ENCODE measurements at regions not wholly inside any gene's neighbourhood (a gene's known extent, or its start where the extent isn't known, plus 50 kb on each side); places are given as distances from the start of the nearest gene placed in this dataset.
"Not testable (repeated sequence)": the region's sequence is repeated elsewhere in the genome, so short reads cannot be mapped to it uniquely, and the experiment has no call there.

GRCh38 chr2:90076311-90076710 is 1384.8 kb downstream of the RPIA start:
- no peak for DNase-seq (ENCODE audit: low spot score)

DNA sequence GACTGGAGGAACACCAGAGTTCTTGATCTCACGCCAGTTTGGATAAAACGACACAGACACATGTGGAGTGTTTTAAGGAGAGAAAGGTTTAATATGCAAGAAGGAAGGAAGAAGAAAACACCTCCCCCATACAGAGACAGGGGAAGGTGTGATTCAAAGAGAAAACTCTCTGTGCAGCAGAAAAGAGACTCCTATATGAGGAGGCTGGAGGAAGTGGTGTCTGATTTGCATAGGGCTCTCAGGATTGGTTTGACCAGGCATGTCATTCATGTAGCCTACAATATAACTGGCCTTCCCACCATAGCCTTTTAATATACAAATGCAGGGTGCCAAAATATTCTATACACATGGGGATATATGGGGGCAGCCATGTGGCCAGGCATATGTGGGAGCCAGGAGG is 1386.5 kb downstream of the RPIA start:
- DNase-seq (ENCODE audit: low spot score): no peak

- DNase-seq (ENCODE audit: low spot score): no peak
Measured at GRCh38 chr2:90079374-90079773, 1387.9 kb downstream of the RPIA start.

GRCh38 chr2:90087792-90088191 is 1396.3 kb downstream of the RPIA start:
- not testable (repeated sequence) for DNase-seq (ENCODE audit: low spot score)

- DNase-seq (ENCODE audit: low spot score): not testable (repeated sequence)
Measured at GRCh38 chr2:90093571-90094270, 1402.2 kb downstream of the RPIA start.

- DNase-seq (ENCODE audit: low spot score): not testable (repeated sequence)
Measured at GRCh38 chr2:90097617-90098016, 1406.1 kb downstream of the RPIA start.

DNA sequence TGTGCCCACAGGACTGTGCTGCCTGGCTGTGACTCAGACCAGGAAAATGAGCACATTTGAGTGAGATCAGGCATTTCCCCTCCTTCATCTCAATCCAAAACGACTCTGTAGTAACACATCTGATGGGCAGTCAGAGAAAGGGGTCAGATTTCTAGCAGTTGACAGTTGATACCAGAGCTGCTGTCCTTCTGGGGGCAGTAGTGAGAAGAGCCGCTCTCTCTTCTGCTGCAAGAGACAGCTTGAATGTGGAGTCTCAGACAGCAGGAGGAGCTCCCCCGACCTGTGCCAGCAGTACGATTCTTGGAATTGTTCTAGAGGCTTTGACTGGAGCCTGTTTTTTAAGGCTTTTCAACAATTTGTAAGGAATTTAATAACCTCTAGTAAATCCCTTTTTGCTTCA is 1413.7 kb downstream of the RPIA start:
- not testable (repeated sequence) for DNase-seq (ENCODE audit: low spot score)

DNA sequence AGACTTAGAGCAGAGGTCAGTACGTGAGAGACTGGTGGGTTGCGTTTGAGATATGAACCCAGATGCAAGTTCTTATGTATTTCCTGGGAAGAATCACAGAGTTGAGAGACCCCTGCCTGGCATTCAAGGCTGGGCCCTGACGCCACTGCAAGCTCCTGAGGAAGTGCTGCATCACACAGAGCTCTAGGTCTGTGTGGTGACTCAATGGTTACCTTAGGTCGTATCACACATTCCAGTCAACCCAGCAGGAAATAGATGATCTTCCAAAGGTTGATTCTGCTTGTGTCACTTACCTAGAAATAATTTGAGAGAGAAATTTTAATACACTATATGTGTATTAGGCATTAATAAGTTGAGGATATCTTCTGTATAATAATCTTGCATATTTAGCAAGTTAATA is 1431.9 kb downstream of the RPIA start:
- not testable (repeated sequence) for DNase-seq (ENCODE audit: low spot score)

DNA sequence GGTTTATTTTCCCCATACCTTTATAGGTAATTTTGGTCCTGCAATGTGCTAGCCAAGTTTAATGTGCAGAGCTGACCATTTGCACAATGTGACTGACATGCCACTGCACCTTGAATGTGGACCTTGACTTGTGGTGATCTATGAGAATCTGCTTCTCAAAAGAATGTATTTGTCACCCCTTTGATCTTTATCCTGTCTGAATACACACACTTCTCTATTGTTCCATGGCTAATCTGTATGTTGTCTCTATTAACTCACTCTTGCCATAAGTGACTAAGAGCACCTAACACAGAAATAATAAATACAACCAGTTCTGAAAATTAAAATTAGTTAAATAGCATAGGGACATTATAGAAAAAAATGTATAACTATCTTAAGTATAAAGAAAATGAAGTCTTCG is 1447.6 kb downstream of the RPIA start:
- DNase-seq (ENCODE audit: low spot score): not testable (repeated sequence)

GRCh38 chr2:90141558-90141957 is 1450.1 kb downstream of the RPIA start:
- not testable (repeated sequence) for DNase-seq (ENCODE audit: low spot score)

DNA sequence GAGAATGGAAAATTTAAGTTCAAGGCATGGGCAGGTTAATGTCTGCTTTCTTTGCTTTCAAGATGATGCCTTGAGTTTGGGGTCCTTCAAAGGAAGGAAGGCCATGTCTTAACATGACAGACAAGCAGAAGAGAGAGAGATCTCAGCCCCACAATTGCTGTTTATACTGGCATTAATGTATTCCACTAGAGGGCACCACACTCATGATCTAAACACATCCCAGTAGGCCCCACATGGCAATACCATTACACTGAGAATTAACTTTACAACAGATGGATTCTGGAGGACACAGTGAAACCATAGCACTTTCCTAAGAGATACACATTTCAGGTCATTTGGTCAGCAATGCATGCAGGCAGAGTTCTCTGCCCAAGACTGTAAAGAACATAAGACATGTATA is 1460.3 kb downstream of the RPIA start:
- not testable (repeated sequence) for DNase-seq (ENCODE audit: low spot score)

DNA sequence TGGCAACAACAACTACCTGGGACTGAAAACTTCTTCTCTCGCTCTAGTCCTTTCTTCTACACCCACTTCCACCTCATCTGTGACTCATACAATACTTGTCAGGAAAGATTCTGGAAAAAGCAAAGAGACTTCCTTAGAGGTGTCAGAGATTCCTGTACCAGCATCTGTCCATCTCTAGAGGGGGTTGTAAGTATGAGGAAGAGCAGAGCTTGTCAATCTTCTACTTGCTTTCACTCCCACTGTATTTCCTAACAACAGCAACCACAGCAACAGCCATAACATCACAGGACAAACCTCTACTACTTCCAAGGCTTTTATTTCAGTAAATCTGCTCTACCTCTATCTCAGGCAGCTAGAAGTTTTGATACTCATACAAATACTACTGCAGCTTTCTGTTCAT is 1479.5 kb downstream of the RPIA start:
- not testable (repeated sequence) for DNase-seq (ENCODE audit: low spot score)

- DNase-seq (ENCODE audit: low spot score): not testable (repeated sequence)
Measured at GRCh38 chr2:90173081-90173480, 1481.6 kb downstream of the RPIA start.

DNA sequence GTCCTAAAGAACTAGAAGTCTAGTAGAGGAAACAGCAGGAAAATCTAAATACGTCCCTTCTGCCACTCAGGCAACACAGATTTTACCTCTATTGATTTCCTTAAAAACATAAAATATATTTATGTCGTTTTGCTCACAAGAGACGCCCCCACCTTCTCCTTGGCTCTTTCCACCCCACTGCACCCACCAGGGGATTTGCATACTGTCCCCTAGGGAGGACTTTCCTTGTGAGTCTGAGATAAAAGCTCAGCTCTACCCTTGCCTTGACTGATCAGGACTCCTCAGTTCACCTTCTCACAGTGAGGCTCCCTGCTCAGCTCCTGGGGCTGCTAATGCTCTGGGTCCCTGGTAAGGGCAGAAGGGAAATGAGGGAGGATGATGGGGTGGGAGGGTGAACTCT is 1488.1 kb downstream of the RPIA start:
- not testable (repeated sequence) for DNase-seq (ENCODE audit: low spot score)

DNA sequence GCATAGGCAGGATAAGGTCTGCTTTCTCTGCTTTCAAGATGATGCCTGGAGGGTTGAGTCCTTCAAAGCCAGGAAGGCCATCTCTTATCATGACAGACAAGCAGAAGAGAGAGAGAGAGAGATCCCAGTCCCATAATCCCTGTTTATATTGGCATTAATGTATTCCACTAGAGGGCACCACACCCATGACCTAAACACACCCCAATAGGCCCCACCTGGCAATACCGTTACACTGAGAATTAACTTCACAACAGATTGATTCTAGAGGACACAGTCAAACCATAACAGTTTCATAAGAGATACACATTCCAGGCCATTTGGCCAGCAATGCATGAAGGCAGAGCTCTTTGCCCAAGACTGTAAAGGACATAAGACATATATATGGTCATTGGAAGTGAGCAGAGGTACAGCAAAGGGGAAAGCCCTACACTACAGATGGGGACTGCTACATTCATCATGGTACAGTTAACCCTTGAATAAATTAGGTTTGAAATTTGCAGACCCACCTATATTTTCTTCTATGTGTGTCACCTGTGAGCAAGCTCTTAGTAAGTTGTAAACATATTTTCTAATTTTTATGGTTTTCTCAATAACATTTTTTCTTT is 1516.1 kb downstream of the RPIA start:
- DNase-seq (ENCODE audit: low spot score): no peak

DNA sequence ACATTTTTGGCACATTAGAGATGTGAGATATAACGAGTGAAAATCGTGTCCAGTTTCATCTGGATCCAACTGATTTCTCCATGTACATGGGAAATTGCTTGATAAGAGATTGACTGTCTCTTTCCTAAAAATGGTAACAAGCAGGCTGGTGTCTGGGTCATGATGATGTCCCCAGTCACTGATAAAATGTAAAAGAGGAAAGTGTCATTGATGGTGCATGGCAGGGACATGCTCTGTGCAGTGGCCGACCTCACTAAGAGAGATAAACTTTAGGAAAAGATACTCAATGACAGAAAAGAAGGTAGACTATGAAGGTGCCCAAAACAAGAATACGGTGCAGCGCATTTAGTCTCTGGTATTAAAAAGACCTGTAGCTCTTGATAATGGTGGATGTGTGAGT is 1517.5 kb downstream of the RPIA start:
- DNase-seq (ENCODE audit: low spot score): no peak

DNA sequence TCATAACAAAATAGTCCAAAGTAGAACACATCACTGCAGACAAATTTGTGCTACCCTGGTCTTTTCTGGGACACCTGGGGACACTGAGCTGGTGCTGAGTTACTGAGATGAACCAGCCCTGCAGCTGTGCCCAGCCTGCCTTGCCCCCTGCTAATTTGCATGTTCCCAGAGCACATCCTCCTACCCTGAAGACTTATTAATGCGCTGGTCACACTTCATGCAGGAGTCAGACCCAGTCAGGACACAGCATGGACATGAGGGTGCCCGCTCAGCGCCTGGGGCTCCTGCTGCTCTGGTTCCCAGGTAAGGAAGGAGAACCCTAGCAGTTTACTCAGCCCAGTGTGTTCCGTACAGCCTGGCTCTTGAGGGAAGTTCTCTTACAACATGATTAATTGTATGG is 1518.3 kb downstream of the RPIA start:
- DNase-seq (ENCODE audit: low spot score): no peak

GRCh38 chr2:90215880-90216279 is 1524.4 kb downstream of the RPIA start:
- DNase-seq (ENCODE audit: low spot score): not testable (repeated sequence)

- not testable (repeated sequence) for DNase-seq (ENCODE audit: low spot score)
Measured at GRCh38 chr2:90216801-90217200, 1525.3 kb downstream of the RPIA start.

- DNase-seq (ENCODE audit: low spot score): not testable (repeated sequence)
Measured at GRCh38 chr2:90218534-90218933, 1527.1 kb downstream of the RPIA start.

- not testable (repeated sequence) for DNase-seq (ENCODE audit: low spot score)
Measured at GRCh38 chr2:90220623-90221299, 1529.3 kb downstream of the RPIA start.

GRCh38 chr2:90221300-90221651 is 1529.8 kb downstream of the RPIA start:
- no peak for DNase-seq (ENCODE audit: low spot score)

GRCh38 chr2:90224767-90225166 is 1533.3 kb downstream of the RPIA start:
- not testable (repeated sequence) for DNase-seq (ENCODE audit: low spot score)

Data from D341Med (cell line).